ENCODE measurements at regions not wholly inside any gene's neighbourhood (a gene's known extent, or its start where the extent isn't known, plus 50 kb on each side); places are given as distances from the start of the nearest gene placed in this dataset.

DNA sequence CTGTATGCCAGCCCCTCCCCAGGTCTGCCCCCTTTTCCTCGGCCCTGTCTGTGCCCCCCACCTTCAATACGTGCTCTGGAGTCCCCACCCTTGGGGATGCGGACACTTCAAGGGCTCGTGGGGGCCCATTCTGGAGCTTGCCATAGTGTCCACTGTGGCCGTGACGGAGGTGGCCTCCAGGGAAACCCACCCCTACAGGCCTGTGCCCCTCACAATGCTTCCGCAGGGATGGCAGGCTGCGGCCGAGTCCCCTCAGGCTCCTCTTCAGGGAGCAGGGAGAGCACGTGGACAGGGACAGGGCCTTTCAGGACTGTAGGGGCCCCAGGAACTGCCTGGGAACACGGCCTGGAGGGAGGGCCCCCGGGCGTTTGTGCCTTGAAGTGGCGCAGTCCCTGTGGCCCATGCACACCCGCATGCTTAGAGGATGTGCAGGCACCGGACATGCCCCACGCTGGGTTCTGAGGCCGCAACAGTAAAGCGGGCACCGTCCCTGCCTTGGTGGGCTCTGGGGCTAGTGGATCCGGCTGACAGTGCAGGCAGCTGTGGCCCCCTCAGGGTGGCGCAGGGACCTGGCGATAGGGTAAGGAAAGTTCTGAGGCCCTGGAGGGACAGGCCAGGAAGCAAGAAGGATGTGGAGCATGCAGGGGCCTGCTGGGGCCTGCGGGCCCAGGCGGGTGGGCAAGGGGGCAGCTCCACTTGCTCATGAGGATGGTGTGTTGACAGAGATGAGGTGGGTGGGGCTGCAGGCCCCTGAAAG lies 209.0 kb upstream of the RTL1 start:
- Histone ChIP-seq H2AK5ac (ENCODE audit: low read depth, low read length) (no peak overlapping the region), H3K9ac (ENCODE audit: low read depth, low read length) (no peak overlapping the region), H2BK20ac (ENCODE audit: low read depth, low read length) (no peak overlapping the region), H3K9me3 (ENCODE audit: control insufficient read depth, insufficient read depth, low read length) (no peaks in the 10 kb centered on the region), H3K27ac (ENCODE audit: insufficient read depth, low read length) (no peak overlapping the region), H2AK9ac (replicated peaks; ENCODE audit: low read depth, low read length, poor library complexity) (no peak overlapping the region), H3K14ac (replicated peaks; ENCODE audit: low read depth, low read length) (no peak overlapping the region), H4K8ac (ENCODE audit: low read depth in 2 of 2, low read length in 2 of 2) (no peak overlapping the region), H3K4me2 (ENCODE audit: low read depth, low read length) (no peak overlapping the region), H3K4ac (ENCODE audit: low read depth, low read length) (no peak overlapping the region), H3K36me3 (ENCODE audit: control insufficient read depth, insufficient read depth, low read length) (no peaks in the 10 kb centered on the region), H4K20me1 (ENCODE audit: insufficient read depth, low read length) (no peaks in the 10 kb centered on the region), H3K4me3 (ENCODE audit: insufficient read depth, low read depth, low read length) (no peak overlapping the region), H3K27me3 (ENCODE audit: control insufficient read depth, insufficient read depth, low read length) (peaks cover 17% of the 10 kb centered on the region; the same call in 1 of the 2 replicates), H3K23ac (ENCODE audit: low read depth, low read length) (no peak overlapping the region), H2BK5ac (ENCODE audit: low read depth, low read length, poor library complexity, severe bottlenecking) (no peak overlapping the region), H3K4me1 (ENCODE audit: control insufficient read depth, insufficient read depth, low read length) (no peaks in the 10 kb centered on the region), H2BK15ac (ENCODE audit: low read depth, low read length) (no peak overlapping the region), H3K79me1 (ENCODE audit: low read depth in 1 of 2, low read length in 2 of 2) (no peaks in the 10 kb centered on the region), H3K18ac (ENCODE audit: low read depth, low read length) (no peak overlapping the region), H2BK120ac (ENCODE audit: low read depth, low read length) (no peak overlapping the region), H4K5ac (ENCODE audit: low read depth, low read length) (no peak overlapping the region), H3K56ac (ENCODE audit: extremely low read depth, insufficient read depth, low read length) (no peak overlapping the region), H2AFZ (replicated peaks; ENCODE audit: low read length, poor library complexity) (no peak overlapping the region), H4K91ac (ENCODE audit: insufficient read depth, low read depth, low read length) (no peak overlapping the region), H3K9me1 (ENCODE audit: insufficient read depth, low read length) (no peaks in the 10 kb centered on the region)
- no TSS peak for BruUV-seq (replicated peaks)
- no peak for DNase-seq
- TF ChIP-seq NFE2L2 (IDR thresholded peaks at IDR 0.05; ENCODE audit: low read depth, low read length): no peak
- TF ChIP-seq MAFK (IDR thresholded peaks at IDR 0.05; ENCODE audit: low read depth, low read length): no peak
- no peak for TF ChIP-seq FOS (IDR thresholded peaks at IDR 0.05; ENCODE audit: low read depth, low read length)
- TF ChIP-seq CEBPB (IDR thresholded peaks at IDR 0.05; ENCODE audit: low read depth, low read length): no peak
- no peak for TF ChIP-seq ELK1 (IDR thresholded peaks at IDR 0.05; ENCODE audit: borderline replicate concordance, low read depth, low read length)
- no peak for TF ChIP-seq SMC3 (IDR thresholded peaks at IDR 0.05; ENCODE audit: low read depth, low read length)
- TF ChIP-seq RCOR1 (IDR thresholded peaks at IDR 0.05; ENCODE audit: insufficient replicate concordance, low read length): no peak
- TF ChIP-seq, protein P1, sequence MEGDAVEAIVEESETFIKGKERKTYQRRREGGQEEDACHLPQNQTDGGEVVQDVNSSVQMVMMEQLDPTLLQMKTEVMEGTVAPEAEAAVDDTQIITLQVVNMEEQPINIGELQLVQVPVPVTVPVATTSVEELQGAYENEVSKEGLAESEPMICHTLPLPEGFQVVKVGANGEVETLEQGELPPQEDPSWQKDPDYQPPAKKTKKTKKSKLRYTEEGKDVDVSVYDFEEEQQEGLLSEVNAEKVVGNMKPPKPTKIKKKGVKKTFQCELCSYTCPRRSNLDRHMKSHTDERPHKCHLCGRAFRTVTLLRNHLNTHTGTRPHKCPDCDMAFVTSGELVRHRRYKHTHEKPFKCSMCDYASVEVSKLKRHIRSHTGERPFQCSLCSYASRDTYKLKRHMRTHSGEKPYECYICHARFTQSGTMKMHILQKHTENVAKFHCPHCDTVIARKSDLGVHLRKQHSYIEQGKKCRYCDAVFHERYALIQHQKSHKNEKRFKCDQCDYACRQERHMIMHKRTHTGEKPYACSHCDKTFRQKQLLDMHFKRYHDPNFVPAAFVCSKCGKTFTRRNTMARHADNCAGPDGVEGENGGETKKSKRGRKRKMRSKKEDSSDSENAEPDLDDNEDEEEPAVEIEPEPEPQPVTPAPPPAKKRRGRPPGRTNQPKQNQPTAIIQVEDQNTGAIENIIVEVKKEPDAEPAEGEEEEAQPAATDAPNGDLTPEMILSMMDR (conservative IDR thresholded peaks at IDR 0.05; ENCODE audit: low read depth, low read length): no peak
- no peak for TF ChIP-seq BHLHE40 (IDR thresholded peaks at IDR 0.05; ENCODE audit: low read depth, low read length)
- TF ChIP-seq MXI1 (IDR thresholded peaks at IDR 0.05; ENCODE audit: borderline replicate concordance, low read depth, low read length): no peak
- no peak for TF ChIP-seq RAD21 (IDR thresholded peaks at IDR 0.05; ENCODE audit: low read length)
- TF ChIP-seq POLR2A (IDR thresholded peaks at IDR 0.05; ENCODE audit: low read depth, low read length): no peak
- TF ChIP-seq CHD1 (IDR thresholded peaks at IDR 0.05; ENCODE audit: low read depth, low read length): no peak
- dilution Hi-C loops (cut with HindIII; ENCODE audit: low sequenced_read_pairs, unreplicated experiment) (no loop called here), intact Hi-C loops (cut with micrococcal nuclease) (no loop called here), in situ Hi-C loops (cut with MboI; ENCODE audit: low sequenced_read_pairs) (no loop called here)
- ChIA-PET CTCF (no interaction called here), POLR2A (ENCODE audit: unreplicated experiment) (no interaction called here)
- ATAC-seq (ENCODE audit: low read depth): no peak
- WGBS, 2 experiments (ENCODE audit: extremely low coverage in 2 of 2, insufficient read length in 1 of 2): 77% methylated on average over 12 of the region's 25 CpGs; no CpG with 5 or more reads in 1 of the 2 experiments
